Embryonic facial prominence (tissue), 1 donor: ENCODE measurements at regions not wholly inside any gene's neighbourhood (a gene's known extent, or its start where the extent isn't known, plus 50 kb on each side); places are given as distances from the start of the nearest gene placed in this dataset.
"Not testable (repeated sequence)": the region's sequence is repeated elsewhere in the genome, so short reads cannot be mapped to it uniquely, and the experiment has no call there.

Source experiments
- DNase-seq: peaks from one replicate; pipeline ENCODE4 v3.0.0-alpha.2; 2016; ENCODE audit errors: extremely low spot score

DNA sequence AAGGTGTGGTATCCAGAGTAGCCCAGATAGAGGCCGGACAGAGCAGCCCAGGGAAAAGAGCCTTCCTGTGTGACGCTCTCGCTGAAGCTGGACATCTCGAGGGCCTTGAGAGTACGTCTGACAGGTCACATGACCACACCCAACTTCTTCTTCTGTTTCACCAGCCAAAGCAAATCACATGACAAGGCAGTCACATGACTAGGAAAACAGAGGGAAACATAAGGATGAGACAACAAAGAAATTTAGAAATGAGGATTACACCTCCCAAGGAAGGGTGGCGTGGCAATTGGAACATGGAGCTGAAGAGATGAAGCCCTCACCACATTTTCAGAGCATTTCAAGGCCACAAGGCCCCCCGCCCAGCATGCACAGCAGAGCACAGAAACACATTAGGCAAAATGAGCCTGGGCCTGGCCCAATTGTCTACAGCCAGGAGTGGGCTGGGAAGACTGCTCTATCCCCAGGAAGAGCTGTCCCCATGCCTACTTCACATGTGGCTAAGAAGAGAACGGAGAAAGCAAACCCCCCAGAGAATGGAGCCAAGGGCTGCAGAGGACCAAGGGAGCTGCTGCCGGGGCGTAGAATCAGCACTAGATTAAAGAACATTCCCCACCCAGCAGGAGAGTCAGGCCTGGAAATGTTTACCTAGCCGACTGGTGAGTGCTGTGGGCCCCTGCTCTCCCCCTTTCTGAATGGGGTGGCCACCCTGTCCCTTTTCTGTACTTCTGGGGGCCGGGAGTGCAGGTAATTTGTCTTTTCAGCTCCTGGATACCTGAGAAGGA, 305.1 kb downstream of the NPHP4 start:
- DNase-seq: no peak

GRCh38 chr1:5686195-5686594, 306.0 kb downstream of the NPHP4 start:
- no peak for DNase-seq

GRCh38 chr1:5685446-5686040, 306.7 kb downstream of the NPHP4 start:
- DNase-seq: no peak

- no peak for DNase-seq
These were observed 307.4 kb downstream of the NPHP4 start for GRCh38 chr1:5684791-5685190.

DNA sequence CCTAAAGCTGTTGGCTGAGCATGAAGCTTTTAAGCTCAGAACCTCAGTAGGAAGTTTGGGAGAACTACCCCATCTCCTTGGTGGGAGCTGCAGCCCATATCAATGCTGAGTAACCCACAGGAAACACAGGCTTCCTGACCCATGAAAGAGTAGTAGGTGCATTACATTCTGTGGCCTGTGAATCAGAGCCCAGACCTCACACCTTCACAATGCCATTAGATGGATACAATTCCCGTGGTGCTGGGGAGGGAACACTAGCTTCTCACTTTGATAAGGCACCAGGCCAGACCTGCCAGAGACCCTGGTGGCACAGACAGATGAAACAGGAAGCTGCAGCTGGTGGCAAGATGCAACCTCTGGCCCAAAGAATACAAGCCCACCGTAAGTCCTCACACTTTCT, 308.8 kb downstream of the NPHP4 start:
- DNase-seq: no peak

- no peak for DNase-seq
These were observed 309.5 kb downstream of the NPHP4 start for GRCh38 chr1:5682626-5683225.

DNA sequence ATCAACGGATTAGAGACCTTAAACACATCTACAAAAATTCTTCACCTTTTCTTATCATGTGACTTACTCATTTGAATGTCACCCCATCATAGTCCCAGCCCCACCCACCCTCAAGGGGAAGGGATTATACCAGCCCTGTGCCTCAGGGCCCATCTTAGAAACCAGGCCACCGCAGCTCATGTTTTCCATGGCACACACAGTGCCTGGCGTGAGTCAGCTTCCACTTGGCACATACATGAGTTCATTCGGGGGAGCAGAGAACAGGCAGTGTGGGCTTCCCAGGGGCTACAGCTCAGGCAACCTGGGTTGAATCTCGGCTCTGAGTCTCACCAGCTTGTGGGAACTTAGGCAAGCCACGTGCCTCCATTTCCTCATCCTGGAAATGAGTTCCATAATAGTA, 310.6 kb downstream of the NPHP4 start:
- DNase-seq: no peak

- peak; percentile 11 for DNase-seq
These were observed 311.6 kb downstream of the NPHP4 start for GRCh38 chr1:5680600-5680999.

GRCh38 chr1:5678759-5679158, 313.5 kb downstream of the NPHP4 start:
- no peak for DNase-seq

DNA sequence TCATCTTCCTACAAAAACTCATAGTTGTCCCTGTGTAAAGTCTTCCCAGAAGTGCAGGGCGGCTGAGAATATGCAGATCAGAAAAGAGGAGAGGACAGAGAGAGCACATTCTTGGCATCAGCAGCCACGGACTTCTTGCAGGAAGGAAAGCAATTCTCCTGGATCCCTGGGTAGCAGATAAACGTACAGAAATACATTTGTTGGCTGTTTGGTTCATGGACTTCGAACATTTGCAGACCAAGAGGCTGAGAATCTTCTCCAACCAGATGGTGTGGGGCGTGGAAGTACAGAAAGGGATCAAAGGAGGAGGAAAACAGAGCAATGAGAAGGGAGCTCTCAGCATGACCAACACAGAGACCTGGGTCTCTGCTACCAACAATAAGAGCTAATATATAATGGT, 319.9 kb downstream of the NPHP4 start:
- not testable (repeated sequence) for DNase-seq

DNA sequence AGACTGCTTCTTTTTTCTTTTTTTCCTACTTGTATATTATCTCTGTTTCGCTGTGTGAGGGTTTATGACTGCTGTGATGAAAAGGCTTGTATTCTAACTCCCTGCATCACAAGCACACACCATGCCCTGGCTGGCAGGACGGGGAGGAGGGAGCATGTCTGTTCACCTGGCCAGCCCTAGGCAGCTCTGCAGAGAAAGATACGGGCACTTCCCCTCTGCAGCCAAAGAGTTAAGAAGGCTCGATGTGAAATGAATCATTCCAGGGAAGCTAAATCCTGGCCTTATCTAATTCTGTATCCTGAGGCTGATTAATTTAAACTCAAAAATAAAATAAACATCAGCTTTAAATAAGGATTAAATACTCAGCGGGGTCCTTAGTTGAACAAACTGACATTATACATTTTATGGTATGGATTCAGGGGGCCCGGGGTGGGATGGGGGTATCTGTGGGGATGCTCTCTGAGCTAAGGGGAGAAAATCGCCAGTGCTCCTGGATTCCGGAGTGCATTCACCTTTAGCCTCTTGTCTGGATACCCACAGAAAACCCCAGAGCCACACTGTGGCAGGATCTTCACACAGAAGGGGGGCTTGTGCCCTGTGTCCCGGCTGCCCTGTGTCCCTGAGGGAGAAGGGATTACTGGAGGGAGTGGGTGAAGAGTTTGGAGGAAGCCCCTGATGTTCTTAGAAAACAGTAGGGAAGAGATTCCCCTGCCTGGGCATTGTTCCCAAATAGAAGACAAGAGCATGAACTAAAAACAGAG, 321.5 kb downstream of the NPHP4 start:
- DNase-seq: no peak

GRCh38 chr1:5667513-5668325, 324.5 kb downstream of the NPHP4 start:
- DNase-seq: no peak

- DNase-seq: no peak
These were observed 327.0 kb downstream of the NPHP4 start for GRCh38 chr1:5664906-5665875.

DNA sequence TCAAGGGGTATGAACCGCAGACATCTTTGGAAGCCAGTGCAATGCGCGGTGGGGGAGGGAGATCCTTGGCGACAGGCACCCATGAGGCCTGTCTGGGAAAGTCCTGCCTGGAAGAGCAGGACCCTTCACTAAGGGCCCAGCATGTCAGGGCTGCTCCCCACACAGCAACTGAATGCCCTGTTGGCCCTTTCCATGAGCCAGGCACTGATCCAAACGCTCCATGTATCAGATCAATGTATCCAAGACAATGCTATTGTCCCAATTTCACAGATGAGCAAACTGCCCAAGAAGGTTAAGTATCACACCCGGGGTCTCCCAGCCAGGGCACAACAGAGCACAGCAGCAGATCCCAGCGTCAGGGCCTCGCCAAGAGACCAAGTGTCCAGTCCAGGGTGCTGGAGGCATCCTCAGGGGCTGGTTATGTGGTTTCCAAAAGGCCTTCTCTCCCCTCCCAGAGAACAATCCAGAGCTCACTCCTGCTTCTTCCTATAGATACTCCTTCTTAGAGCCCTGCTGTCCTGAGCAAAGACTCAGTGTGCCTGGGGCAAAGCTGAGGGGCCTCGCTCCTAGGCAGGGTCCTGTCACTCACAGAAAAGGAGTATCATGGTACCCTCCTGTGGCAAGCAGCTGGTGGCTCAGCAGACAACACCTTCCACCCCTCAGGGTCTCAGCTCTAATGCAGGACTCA, 328.0 kb downstream of the NPHP4 start:
- DNase-seq: no peak

GRCh38 chr1:5662744-5663126, 329.5 kb downstream of the NPHP4 start:
- no peak for DNase-seq

DNA sequence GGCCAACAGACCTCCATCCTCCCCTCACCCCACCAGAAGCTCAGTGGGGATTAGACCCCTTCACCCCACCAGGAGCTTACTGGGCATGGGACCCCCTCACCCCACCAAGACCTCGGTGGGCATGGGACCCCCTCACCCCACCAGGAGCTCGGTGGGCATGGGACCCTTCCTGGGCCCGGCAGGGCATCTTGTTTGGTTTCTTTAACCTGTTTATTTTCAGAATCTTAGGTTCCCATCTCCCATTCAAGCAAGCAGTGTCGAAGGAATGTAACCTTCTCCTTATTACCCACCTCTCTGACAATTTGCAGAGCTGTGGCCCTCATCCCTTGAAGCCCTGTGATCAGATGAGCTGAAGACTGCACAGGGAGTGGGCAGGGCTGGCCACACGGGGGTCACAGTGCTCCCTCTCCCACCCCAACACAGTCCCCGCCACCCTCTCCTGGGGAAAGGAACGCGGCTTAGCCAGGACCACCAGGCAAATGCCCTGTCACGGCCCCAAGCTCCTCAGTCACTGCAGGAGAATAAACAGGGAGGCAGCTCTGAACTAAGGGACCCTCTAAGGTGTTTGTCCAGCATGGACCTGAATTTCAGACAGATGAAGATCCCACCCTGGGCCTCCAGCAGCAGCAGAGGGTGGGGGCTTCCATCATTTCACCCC, 330.0 kb downstream of the NPHP4 start:
- DNase-seq: no peak

- no peak for DNase-seq
These were observed 330.8 kb downstream of the NPHP4 start for GRCh38 chr1:5661196-5662085.
